Choroid plexus epithelial cell (primary cell): ENCODE measurements at regions not wholly inside any gene's neighbourhood (a gene's known extent, or its start where the extent isn't known, plus 50 kb on each side); places are given as distances from the start of the nearest gene placed in this dataset.

Experiments used
- DNase-seq: peaks from one replicate; pipeline ENCODE4 v3.0.0-alpha.2; 2010; ENCODE audit warnings: low read depth
- H3K4me3 ChIP-seq: 2 replicates; pipeline ENCODE4 v1.5.1; 2011; ENCODE audit warnings: low read depth, mild to moderate bottlenecking, control low read depth, low read length, moderate library complexity
- CTCF ChIP-seq: conservative IDR thresholded peaks from 2 replicates; pipeline ENCODE4 v1.5.1; 2011; ENCODE audit warnings: low read depth, mild to moderate bottlenecking, control low read depth, inconsistent platforms, low read length, moderate library complexity

- no peak for TF ChIP-seq CTCF
- DNase-seq = no peak
- no peak overlapping the region for H3K4me3 ChIP-seq
These were observed 437.6 kb upstream of the KLF12 start for GRCh38 chr13:74571811-74572210.

- no peak overlapping the region for H3K4me3 ChIP-seq
- DNase-seq = peak; percentile 91
- TF ChIP-seq CTCF = no peak
These were observed 436.6 kb upstream of the KLF12 start for GRCh38 chr13:74570834-74571233.

- DNase-seq = no peak
- no peak overlapping the region for H3K4me3 ChIP-seq
- no peak for TF ChIP-seq CTCF
These were observed 435.8 kb upstream of the KLF12 start for GRCh38 chr13:74570046-74570445.

- TF ChIP-seq CTCF = no peak
- no peak for DNase-seq
- no peak overlapping the region for H3K4me3 ChIP-seq
These were observed 435.0 kb upstream of the KLF12 start for GRCh38 chr13:74569251-74569650.

GRCh38 chr13:74567485-74567884, 433.3 kb upstream of the KLF12 start:
- no peak for DNase-seq
- H3K4me3 ChIP-seq = no peak overlapping the region
- TF ChIP-seq CTCF = no peak

- H3K4me3 ChIP-seq = no peak overlapping the region
- TF ChIP-seq CTCF = no peak
- no peak for DNase-seq
These were observed 428.2 kb upstream of the KLF12 start for GRCh38 chr13:74562381-74562780.

- TF ChIP-seq CTCF = no peak
- no peak for DNase-seq
- H3K4me3 ChIP-seq = no peak overlapping the region
These were observed 427.0 kb upstream of the KLF12 start for GRCh38 chr13:74561155-74561554.
